Liver (tissue), 3 donors: ENCODE measurements at regions not wholly inside any gene's neighbourhood (a gene's known extent, or its start where the extent isn't known, plus 50 kb on each side); places are given as distances from the start of the nearest gene placed in this dataset.

Source experiments
- EGR1 ChIP-seq, 2 donors: IDR thresholded peaks; 2 replicates each; pipeline ENCODE4 v1.6.1; 2016 to 2018; ENCODE audit warnings: antibody characterized with exemption in 2 of 2, low read depth in 2 of 2
- FOXA1 ChIP-seq: IDR thresholded peaks from 2 replicates; pipeline ENCODE4 v1.6.1; 2016; ENCODE audit warnings: antibody characterized with exemption
- GABPA ChIP-seq, 2 donors: IDR thresholded peaks in 1 of 2; conservative IDR thresholded peaks in 1 of 2; 2 replicates each; pipeline ENCODE4 v1.6.1; 2016; ENCODE audit warnings: antibody characterized with exemption in 2 of 2, mild to moderate bottlenecking in 1 of 2, moderate library complexity in 1 of 2
- JUND ChIP-seq, 2 donors: IDR thresholded peaks; 2 replicates each; pipeline ENCODE4 v1.6.1; 2016; ENCODE audit warnings: antibody characterized with exemption in 2 of 2
- RAD21 ChIP-seq, 2 donors: IDR thresholded peaks; 2 replicates each; pipeline ENCODE4 v1.6.1; 2016; ENCODE audit warnings: antibody characterized with exemption in 2 of 2, mild to moderate bottlenecking in 2 of 2
- SP1 ChIP-seq: IDR thresholded peaks from 2 replicates; pipeline ENCODE4 v1.6.1; 2018; ENCODE audit warnings: antibody characterized with exemption, mild to moderate bottlenecking
- TAF1 ChIP-seq: conservative IDR thresholded peaks from 2 replicates; pipeline ENCODE4 v1.6.1; 2016; ENCODE audit warnings: antibody characterized with exemption, mild to moderate bottlenecking
- YY1 ChIP-seq: IDR thresholded peaks from 2 replicates; pipeline ENCODE4 v1.6.1; 2016; ENCODE audit warnings: antibody characterized with exemption, mild to moderate bottlenecking
- TF ChIP-seq, protein P1 (sequence below): fragments of 150-350 bp; IDR thresholded peaks from 2 replicates; pipeline ENCODE4 v1.5.1; 2017; ENCODE audit warnings: improper control_type of control experiment, low read depth, low read length; ENCODE audit not compliant: missing input control
- TF ChIP-seq, protein P2 (sequence below): IDR thresholded peaks from 2 replicates; pipeline ENCODE4 v1.6.1; 2016; ENCODE audit warnings: antibody characterized with exemption
- TF ChIP-seq, protein P3 (sequence below): IDR thresholded peaks from 2 replicates; pipeline ENCODE4 v1.6.1; 2016; ENCODE audit warnings: antibody characterized with exemption
- donor health status: healthy.
- donor health status: healthy.

DNA sequence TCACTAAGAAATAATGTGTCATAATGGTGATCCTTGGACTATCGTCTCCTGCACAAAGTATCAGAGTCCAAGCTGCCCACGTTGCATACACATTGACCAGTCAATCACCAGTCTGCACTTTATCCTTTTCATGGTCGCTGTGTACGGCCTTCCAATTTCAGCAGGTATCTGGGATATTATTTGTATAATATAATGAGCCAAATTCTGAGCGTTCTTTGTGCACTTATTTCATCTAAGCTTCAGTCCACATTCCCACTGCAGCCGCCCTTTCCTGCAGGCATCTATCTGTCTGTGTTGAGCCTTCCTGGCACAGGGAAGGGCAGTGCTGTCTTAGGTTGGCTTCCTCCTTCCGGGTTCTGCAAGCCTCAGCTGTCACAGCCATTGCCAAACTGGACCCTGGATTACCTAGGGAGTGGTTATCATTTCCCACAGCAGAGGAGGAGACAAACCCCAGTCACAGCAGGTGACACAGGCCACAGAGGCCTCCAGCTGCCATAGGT lies 174.3 kb downstream of the TTLL2 start:
- TF ChIP-seq SP1 (peak; percentile 85), GABPA (IDR thresholded peaks at IDR 0.05 in 1 of 2, conservative IDR thresholded peaks at IDR 0.05 in 1 of 2) (peak in 1 of 2 donors; percentile 11), EGR1 (IDR thresholded peaks at IDR 0.05; ENCODE audit: low read depth in 2 of 2) (peak in 1 of 2 donors; percentile 68), TAF1 (no peak), YY1 (peak; percentile 84), RAD21 (IDR thresholded peaks at IDR 0.05) (peak; percentile 39 to 51), JUND (IDR thresholded peaks at IDR 0.05) (peak; percentile 37 to 74), FOXA1 (no peak)
- TF ChIP-seq, protein P1, sequence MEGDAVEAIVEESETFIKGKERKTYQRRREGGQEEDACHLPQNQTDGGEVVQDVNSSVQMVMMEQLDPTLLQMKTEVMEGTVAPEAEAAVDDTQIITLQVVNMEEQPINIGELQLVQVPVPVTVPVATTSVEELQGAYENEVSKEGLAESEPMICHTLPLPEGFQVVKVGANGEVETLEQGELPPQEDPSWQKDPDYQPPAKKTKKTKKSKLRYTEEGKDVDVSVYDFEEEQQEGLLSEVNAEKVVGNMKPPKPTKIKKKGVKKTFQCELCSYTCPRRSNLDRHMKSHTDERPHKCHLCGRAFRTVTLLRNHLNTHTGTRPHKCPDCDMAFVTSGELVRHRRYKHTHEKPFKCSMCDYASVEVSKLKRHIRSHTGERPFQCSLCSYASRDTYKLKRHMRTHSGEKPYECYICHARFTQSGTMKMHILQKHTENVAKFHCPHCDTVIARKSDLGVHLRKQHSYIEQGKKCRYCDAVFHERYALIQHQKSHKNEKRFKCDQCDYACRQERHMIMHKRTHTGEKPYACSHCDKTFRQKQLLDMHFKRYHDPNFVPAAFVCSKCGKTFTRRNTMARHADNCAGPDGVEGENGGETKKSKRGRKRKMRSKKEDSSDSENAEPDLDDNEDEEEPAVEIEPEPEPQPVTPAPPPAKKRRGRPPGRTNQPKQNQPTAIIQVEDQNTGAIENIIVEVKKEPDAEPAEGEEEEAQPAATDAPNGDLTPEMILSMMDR, result no peak
- TF ChIP-seq, protein P2, sequence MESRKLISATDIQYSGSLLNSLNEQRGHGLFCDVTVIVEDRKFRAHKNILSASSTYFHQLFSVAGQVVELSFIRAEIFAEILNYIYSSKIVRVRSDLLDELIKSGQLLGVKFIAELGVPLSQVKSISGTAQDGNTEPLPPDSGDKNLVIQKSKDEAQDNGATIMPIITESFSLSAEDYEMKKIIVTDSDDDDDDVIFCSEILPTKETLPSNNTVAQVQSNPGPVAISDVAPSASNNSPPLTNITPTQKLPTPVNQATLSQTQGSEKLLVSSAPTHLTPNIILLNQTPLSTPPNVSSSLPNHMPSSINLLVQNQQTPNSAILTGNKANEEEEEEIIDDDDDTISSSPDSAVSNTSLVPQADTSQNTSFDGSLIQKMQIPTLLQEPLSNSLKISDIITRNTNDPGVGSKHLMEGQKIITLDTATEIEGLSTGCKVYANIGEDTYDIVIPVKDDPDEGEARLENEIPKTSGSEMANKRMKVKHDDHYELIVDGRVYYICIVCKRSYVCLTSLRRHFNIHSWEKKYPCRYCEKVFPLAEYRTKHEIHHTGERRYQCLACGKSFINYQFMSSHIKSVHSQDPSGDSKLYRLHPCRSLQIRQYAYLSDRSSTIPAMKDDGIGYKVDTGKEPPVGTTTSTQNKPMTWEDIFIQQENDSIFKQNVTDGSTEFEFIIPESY, result no peak
- TF ChIP-seq, protein P3, sequence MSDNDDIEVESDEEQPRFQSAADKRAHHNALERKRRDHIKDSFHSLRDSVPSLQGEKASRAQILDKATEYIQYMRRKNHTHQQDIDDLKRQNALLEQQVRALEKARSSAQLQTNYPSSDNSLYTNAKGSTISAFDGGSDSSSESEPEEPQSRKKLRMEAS, result peak; percentile 82
